ENCODE measurements at regions not wholly inside any gene's neighbourhood (a gene's known extent, or its start where the extent isn't known, plus 50 kb on each side); places are given as distances from the start of the nearest gene placed in this dataset.

DNA sequence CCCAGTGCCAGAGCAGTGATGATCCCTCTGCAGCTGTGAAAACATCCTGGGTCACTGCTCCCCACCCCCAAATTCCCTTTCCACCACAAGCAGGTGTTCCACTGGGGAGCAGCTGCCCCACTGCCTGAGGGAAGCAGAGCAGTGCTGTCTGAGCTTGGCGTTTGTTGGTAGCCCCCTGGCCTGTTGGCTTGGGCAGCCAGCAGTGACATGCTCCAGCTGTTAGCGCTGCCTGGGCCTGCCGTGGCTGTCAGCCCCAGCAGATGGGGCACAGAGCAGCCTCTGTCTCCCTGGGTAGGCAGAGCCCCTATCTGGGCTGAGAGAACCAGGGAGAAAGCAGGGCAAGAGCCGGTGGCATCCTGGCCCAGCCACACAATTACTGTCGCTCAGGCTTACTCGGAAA, 247.7 kb downstream of the GLI2 start:
- no peak for DNase-seq

DNA sequence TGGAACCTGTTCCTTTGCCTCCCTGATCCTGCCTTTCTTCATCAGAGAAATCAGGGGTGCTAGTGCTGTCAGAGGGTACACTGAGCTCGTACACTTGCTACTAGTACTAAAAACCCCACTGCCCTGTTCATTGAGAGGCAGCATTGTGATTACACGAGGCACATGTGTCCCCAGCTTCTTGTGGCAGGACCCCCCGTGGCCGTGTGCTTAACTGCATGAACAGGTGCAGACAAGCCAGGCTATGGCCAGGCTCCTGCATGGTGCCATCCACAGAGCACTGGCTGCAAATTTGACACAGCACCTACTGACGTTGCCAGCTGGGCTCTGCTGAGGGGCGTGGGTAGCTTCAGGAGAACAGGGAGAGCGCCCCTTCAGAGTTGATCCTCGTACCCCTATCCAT, 248.4 kb downstream of the GLI2 start:
- DNase-seq = no peak

DNA sequence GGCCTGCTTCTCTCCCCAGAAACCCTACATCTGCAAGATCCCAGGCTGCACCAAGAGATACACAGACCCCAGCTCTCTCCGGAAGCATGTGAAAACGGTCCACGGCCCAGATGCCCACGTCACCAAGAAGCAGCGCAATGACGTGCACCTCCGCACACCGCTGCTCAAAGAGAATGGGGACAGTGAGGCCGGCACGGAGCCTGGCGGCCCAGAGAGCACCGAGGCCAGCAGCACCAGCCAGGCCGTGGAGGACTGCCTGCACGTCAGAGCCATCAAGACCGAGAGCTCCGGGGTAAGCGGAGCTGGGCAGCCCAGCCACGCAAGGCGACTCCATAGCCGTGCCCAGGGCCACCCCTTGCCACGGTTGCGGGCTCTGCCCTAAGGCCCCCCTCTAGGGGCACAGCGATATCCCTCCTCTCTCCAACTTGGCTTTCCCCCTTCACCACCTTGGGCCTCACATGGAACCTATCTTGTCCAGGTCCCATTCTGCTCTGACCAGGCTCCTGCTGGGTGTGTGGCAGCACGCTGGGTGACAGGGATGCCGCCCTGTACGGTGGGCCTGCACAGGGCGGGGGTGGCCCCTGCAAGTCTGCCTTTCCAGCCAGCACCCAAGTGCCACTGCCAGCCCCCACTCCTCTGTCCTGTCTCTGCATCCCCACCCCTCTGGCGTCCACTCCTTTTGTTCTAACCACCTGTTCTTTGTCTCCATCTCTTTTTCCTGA, 248.9 kb downstream of the GLI2 start:
- no peak for DNase-seq

DNA sequence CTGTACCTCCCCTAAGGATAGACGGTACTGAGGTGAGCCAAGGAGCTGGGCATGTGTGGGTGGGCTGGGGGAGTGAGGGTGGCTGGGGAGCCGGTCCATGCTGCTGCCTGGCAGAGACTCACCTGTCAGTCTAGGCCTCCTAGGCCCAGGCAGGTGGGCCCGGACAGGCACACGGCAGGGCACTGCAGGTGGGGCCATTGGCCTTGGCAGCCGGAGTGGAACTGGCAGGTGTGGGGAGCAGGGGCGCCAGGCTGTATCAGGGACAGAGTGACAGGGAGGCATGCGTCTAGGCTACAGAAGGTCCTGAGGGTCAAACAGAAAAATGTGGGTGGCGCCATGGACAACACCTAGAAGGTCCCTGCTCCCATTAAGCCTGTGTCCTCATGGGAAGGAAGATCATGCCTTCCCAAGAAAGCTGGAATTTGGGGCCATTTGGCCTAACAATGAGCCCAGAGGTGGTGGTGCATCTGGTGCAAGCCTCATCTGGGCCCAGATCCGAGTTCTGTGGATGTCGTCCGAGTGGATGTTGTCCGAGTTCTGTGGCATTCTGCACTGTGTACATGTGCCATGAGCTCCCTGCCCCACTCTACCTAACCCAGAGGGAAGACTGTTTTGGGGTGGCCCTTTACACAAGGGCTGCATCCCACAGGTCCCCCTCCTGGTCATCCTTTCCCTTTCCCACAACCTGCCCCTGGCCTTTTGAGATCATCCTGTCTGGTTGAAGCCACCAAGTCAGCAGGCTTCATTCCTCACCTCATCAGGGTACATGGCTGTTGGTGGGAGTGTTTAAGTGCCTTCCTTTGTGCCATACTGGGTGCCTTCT, 249.7 kb downstream of the GLI2 start:
- DNase-seq = no peak

DNA sequence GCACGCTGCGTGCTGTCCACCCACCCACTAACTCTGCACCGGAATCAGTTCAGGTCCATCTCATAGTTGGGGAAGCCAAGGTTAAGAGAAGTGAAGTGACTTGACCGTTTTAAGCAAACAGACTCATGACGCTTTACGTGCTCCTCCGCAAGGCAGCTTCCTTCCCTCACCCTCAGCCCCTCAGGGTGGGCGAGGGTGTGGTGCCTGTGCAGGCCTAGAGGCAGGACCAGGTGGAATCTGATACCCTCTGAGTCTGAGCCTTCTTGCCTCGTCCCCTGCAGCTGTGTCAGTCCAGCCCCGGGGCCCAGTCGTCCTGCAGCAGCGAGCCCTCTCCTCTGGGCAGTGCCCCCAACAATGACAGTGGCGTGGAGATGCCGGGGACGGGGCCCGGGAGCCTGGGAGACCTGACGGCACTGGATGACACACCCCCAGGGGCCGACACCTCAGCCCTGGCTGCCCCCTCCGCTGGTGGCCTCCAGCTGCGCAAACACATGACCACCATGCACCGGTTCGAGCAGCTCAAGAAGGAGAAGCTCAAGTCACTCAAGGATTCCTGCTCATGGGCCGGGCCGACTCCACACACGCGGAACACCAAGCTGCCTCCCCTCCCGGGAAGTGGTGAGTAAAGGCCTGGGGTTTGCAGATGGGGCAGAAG, 250.5 kb downstream of the GLI2 start:
- no peak for DNase-seq

DNA sequence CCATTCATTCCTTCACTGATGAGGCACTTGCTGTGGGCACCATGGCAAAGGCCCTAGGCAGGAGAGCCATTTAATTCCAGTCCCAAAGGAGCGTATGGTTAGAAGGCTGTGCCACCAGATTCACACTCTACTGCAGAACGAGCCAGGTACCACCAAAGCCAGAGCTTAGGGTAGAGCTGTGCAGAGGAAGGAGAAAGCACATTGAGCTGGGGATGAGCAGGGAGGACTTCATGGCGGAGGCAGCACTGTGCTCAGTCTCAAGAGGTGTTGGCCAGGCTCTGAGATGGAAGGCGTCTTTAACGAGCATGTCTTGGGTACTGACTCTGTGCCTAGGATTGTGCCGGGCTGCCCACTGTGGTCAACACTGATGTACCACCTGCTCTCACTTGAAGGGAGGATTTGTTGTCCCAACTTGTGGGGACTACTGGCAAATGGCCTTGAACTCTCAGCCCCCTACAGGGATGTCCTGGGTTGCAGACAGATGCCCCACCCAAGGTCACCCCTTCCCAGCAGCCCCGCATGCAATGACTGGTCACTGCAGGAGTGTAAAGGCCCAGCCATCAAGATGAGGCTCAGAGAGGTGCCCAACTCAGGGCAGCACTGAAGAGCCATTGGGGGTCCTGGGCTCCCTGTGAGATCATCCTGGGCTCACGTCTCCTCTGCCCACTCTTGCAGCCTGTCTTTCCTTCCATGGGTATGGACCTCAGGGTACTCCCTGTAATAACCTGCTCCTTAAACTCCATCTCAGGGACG, 251.4 kb downstream of the GLI2 start:
- no peak for DNase-seq

DNA sequence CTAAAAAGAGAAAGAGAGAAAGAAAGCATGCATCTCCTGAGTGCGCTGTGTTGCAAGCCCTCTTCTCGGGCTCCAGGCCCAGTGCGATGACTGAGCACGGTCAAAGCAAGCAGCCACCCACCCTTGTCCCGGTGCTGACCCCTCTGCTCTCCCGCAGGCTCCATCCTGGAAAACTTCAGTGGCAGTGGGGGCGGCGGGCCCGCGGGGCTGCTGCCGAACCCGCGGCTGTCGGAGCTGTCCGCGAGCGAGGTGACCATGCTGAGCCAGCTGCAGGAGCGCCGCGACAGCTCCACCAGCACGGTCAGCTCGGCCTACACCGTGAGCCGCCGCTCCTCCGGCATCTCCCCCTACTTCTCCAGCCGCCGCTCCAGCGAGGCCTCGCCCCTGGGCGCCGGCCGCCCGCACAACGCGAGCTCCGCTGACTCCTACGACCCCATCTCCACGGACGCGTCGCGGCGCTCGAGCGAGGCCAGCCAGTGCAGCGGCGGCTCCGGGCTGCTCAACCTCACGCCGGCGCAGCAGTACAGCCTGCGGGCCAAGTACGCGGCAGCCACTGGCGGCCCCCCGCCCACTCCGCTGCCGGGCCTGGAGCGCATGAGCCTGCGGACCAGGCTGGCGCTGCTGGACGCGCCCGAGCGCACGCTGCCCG, 252.5 kb downstream of the GLI2 start:
- DNase-seq = no peak

DNA sequence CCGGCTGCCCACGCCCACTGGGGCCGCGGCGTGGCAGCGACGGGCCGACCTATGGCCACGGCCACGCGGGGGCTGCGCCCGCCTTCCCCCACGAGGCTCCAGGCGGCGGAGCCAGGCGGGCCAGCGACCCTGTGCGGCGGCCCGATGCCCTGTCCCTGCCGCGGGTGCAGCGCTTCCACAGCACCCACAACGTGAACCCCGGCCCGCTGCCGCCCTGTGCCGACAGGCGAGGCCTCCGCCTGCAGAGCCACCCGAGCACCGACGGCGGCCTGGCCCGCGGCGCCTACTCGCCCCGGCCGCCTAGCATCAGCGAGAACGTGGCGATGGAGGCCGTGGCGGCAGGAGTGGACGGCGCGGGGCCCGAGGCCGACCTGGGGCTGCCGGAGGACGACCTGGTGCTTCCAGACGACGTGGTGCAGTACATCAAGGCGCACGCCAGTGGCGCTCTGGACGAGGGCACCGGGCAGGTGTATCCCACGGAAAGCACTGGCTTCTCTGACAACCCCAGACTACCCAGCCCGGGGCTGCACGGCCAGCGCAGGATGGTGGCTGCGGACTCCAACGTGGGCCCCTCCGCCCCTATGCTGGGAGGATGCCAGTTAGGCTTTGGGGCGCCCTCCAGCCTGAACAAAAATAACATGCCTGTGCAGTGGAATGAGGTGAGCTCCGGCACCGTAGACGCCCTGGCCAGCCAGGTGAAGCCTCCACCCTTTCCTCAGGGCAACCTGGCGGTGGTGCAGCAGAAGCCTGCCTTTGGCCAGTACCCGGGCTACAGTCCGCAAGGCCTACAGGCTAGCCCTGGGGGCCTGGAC, 253.2 kb downstream of the GLI2 start:
- DNase-seq = no peak

DNA sequence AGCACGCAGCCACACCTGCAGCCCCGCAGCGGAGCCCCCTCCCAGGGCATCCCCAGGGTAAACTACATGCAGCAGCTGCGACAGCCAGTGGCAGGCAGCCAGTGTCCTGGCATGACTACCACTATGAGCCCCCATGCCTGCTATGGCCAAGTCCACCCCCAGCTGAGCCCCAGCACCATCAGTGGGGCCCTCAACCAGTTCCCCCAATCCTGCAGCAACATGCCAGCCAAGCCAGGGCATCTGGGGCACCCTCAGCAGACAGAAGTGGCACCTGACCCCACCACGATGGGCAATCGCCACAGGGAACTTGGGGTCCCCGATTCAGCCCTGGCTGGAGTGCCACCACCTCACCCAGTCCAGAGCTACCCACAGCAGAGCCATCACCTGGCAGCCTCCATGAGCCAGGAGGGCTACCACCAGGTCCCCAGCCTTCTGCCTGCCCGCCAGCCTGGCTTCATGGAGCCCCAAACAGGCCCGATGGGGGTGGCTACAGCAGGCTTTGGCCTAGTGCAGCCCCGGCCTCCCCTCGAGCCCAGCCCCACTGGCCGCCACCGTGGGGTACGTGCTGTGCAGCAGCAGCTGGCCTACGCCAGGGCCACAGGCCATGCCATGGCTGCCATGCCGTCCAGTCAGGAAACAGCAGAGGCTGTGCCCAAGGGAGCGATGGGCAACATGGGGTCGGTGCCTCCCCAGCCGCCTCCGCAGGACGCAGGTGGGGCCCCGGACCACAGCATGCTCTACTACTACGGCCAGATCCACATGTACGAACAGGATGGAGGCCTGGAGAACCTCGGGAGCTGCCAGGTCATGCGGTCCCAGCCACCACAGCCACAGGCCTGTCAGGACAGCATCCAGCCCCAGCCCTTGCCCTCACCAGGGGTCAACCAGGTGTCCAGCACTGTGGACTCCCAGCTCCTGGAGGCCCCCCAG, 254.1 kb downstream of the GLI2 start:
- no peak for DNase-seq

DNA sequence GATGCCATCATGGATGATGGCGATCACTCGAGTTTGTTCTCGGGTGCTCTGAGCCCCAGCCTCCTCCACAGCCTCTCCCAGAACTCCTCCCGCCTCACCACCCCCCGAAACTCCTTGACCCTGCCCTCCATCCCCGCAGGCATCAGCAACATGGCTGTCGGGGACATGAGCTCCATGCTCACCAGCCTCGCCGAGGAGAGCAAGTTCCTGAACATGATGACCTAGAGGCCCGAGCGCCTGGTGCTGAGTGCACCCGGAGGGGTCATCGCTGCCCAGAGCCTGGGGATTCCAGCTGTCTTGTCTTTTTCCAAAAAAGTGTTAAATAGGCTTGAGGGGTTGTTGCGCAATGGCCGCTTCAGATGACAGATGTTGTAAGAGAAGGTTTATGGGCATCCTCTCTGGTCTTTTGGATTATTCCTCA, 254.8 kb downstream of the GLI2 start:
- no peak for DNase-seq

DNA sequence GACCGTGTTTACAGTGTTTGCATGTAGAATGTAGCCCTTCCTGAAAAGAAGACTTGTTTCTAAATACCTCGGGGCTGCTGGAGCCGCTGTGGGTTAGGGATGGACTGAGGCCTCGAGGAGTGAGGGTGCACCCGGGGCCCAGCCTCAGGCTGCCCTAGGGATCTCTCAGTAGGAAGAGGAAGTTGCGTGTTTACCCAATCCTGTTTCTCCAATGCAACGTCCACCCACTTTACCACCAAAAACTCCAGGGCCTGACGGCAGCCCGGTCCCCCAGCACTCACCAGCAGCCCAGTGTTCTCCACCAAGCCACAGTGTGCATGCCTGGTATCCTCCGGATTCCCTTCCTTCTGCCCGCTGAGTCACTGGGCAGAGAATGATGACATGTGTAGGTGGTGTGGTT, 255.8 kb downstream of the GLI2 start:
- DNase-seq = no peak

DNA sequence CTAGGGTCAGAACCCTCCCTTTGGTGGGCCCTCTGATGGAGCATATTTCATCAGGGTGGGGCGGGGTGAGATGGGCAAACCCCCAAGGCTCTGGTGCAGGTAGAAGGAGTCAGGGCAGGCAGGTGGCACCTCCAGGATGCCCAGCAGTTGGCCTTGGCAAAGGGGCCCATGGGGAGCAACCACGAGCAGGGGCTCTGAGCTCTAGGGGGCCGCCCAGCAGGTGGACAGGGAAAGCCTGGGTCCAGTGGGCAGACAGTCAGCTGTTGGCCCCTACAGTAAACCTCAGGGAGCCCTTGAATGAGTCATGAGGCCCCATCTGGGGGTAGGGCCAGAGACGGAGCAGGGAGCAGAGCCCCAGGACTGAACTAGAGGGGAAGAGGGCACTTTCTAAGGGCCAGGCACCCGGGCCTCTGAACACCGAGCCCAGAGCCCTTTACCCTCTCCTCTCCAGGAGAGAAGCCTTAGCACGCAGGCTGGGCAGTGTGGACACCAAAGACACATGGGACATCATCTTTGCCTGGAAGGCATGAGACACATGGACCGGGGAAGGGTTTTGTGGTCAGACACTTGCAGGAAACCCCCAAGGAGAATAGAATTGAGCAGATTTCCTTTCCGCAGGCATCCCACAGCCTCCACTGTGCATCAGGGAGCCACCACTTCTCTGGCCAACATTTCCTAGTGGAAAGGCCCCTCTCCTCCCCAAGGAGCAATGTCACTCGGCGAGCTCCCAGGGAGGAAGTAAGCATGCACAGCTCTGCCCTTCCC, 257.3 kb downstream of the GLI2 start:
- DNase-seq = no peak

DNA sequence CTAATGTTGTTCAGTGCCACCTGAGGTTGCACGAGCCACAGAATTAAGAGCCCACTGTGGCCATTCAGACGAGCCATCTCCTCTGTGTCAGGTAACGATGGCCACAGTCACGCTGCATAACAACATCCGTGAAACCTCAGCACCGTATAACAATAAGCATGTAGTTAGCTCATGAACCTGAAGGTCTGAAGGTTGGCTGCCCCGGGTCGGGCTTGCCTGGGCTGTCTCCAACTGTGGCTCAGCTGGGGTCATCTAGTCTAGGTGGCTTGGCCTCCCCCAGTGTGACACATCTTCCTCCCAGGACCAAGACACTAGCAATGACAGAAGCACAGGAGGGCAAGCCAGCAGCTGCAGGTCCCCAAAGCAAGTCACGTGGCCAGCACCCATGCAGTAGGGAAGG, 258.0 kb downstream of the GLI2 start:
- DNase-seq = no peak

DNA sequence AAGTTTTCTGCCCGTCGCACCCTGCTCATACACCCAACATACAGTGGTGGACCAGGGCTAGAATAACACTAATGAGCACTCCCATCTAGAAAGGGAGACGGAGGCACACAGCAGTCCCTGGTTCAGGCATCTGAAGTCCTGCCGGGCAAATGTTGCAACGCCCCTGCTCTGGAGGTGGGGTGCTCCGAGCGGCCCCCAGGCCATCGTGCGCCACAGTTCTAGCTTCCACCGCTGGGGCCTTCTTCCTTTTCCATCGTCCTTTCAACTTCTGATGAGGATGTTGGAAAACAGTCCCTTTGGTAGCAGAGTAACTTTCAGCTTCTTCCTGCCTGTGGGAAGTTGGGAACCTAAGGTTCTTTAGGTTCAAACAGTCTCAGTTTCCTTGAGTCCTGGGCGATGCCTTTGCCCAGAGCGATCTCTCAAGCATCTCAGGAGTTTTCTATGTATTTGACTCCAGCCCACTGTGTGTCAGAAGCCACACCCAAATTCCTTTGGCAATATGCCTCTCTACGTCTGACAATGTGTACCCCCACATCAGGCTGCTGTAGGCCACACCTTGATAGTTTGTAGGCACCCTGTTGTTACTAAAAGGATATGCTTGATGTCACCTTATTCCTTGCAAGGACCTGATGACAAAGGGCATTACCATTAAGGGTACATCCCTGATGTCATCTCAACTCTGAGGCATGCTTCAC, 258.8 kb downstream of the GLI2 start:
- DNase-seq = no peak

DNA sequence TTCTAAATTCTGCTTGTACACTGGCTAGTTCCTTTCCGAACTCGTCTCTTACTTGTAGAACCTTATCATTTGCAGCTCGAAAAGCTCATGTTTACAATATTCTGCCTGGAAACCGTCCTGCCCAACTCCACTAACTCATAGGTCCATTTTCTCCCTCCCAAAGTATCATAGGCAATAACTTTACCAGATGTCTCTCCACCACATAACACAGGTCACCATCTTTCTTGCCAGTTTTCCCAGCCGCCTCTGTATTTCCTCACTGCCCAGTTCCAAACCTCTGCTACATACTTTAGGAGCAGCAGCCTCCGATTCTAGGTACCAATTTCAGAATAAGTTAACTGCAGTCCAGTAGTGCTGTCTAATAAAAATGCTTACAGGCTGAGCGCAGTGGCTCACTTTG, 259.5 kb downstream of the GLI2 start:
- DNase-seq = no peak

DNA sequence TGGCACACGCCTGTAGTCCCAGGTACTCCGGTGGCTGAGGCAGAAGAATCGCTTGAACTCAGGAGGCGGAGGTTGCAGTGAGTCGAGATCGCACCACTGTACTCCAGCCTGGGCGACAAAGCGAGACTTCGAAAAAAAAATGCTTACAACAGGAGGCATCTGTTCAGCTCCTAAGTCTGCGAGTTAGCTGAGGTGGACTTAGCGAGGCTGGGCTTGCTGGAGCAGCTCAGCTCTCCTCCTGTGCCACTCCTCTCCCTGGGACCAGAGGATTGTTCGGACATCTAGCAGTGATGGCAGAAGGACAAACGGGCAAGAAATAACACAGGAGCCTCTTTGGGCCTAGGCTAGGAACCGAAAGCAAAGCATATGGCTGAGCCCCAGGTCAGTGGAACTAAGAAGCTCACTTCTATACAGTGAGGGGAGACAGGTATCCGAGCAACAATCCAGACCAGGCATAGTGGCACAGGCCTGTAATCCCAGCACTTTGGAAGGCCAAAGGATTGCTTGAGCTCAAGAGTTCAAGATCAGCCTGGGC, 260.1 kb downstream of the GLI2 start:
- no peak for DNase-seq

DNA sequence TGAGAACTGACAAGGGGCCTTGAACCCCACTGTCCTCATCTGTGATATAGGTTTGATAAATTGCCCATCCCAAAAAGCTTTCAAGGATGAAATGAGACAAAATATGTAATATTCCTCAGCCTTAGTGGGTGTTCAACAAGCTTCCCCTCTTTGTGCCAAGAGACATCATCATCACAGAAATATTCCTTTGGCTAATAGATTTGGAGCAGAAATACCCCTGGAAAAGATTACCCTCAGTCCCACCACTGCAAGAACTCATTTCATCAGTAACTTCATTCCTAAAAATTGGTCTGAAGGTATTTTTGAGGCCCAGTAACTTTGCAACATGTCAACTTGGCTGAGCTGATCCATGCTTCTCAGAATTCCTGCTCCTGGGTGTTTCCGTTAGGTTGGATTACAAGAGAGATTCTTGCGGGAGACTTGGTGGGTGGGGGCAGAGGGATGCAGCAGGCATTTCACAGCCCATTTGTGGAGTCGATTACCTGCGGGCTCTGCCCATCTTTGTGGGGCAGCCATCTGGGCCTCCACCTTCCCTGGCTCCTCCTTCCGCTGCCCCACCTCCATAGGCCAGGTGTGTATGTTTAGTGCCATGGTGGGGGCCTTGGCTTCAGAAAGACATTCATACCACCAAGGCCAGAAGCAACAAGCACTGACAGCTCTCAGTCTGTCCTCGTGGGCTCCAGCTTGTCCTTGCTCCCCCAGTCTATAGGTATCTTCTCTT, 263.9 kb downstream of the GLI2 start:
- no peak for DNase-seq

DNA sequence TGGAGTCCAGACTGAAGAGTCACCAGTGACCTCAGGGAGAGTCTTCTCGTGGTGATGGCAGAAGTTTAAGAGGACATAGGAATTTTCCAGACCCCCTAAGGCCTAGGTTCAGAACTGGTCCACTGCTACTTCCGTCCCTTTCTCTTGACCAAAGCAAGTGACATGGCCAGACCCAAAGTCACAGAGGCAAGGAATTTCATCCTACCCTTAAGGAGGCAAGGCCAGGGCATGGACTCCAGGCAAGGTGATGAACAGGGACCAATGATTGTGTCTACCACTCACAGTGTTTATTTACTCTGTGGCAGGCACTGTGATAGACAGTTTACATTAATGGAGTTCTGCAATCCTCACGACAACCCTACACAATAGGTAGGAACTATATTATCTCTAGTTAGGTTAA, 265.1 kb downstream of the GLI2 start:
- no peak for DNase-seq

Data from effector CD4-positive, alpha-beta T cell (primary cell).